ENCODE measurements at regions not wholly inside any gene's neighbourhood (a gene's known extent, or its start where the extent isn't known, plus 50 kb on each side); places are given as distances from the start of the nearest gene placed in this dataset.
A peak's percentile ranks its signal among the peaks of the same experiment; 100 is the strongest.
"Not testable (repeated sequence)": the region's sequence is repeated elsewhere in the genome, so short reads cannot be mapped to it uniquely, and the experiment has no call there.

DNA sequence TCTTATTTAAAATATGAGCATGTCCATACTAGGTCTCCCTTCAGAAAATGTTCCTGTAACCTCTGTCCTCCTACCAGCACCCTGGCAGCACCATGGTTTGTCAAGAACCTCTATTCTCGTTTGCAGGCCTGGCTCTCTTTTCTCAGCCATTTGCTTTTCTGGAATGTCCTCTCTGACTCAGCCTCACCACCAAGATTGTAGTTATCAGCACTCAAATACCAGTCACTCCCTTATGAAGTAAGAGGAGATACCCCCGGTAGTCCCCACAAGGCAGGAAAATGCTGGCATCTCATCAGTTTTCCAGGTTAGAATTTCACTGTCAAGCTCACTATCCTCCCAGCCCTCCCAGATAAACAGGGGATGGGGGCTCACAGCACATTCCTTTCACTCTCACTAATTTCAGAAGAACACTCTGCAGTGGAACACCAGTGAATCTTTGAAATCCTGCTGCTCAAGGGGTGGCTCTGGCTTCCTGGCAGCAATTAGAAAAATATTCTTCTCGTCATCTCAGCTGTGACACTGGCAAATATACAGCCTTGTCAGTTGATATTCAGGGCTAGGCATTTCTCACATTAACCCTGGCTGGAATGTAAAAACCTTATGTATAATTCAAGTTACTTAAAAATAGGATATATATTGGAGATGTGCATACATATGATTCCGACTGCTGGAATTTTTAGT, 129.2 kb downstream of the TBX18 start:
- FAIRE-seq: peak; percentile 69

DNA sequence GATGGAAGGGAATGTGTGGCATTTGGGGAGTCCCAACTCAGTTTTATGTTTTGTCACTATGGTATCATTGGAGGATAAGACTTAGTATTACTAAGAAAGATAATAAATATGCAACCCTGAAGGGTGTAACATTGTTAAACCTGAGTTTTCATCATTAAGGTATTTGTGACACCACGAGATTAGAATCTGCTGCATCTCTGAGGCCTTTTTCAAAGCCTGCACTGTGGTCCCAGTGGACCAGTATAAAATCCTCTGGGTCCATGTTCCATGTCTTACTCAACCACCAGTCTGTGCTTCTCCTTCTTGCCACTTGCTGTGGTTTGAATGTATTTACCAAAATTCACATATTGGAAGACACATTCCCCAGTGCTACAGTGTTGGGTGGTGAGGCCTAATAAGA, 130.6 kb downstream of the TBX18 start:
- no peak for FAIRE-seq

More for the DNA sequence above, 129.2 kb downstream of the TBX18 start:
- no peak for DNase-seq (ENCODE audit: insufficient read length, low spot score)

DNA sequence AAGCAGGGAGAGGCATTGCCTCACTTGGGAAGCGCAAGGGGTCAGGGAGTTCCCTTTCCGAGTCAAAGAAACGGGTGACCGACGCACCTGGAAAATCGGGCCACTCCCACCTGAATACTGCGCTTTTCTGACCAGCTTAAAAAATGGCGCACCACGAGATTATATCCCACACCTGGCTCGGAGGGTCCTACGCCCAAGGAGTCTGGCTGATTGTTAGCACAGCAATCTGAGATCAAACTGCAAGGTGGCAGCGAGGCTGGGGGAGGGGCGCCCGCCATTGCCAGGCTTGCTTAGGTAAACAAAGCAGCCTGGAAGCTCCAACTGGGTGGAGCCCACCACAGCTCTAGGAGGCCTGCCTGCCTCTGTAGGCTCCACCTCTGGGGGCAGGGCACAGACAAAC, 137.9 kb downstream of the TBX18 start:
- not testable (repeated sequence) for FAIRE-seq; DNase-seq (ENCODE audit: insufficient read length, low spot score)

More for the DNA sequence above, 130.6 kb downstream of the TBX18 start:
- no peak for DNase-seq (ENCODE audit: insufficient read length, low spot score)

DNA sequence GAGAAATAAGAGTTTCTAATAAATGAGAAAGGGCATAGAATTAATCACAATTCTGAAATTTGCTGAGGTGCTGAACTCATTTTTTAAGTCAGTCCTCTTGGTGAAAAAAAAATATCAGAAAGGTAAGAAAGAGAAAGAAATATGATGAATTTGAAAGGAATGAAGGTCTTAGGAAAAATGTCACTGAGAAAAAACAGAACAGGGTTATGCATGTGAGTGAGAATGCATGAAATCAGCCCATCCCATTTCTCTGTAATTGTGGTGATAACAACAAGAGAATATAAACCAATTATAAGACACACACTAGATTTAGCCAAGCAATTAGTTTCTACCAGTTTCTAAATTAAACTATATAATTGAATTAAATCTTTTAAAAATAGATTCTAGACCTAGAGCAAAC, 138.9 kb downstream of the TBX18 start:
- DNase-seq (ENCODE audit: insufficient read length, low spot score) (no peak), FAIRE-seq (no peak)

DNA sequence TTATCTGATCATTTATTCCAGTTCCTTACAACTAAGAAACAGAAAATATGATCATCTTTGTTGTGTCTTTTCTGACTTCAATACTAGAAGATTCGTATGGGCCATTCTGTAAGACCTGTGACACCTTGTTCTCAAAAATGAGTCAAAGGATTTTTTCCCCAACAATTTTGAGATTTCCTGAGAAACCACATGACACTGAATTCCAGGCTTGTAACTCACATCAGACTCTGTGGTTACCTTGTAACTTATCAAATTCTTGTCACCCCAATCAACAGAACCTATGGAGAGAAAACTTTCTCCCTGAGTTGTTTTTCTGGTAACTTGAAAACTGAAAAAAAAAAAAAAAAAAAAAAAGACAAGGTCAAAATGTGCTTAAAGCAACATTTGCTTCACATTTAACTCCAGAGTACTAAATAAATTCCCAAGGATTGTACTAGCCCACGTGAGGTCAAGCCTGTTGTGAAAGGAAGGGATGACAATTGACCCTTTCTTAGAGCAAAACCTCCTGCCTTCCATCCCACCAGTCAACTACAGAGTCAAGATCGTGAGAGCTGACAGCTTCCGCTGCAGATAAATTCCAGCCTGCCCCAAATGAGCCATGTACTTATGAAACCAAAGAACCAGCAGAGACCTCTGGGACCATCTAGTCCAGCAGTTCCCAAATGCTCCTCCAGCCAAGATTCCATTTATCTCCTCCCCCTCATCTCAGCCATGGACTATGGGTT, 140.3 kb downstream of the TBX18 start:
- DNase-seq (ENCODE audit: insufficient read length, low spot score) (peak; percentile 41), FAIRE-seq (peak; percentile 59)

DNA sequence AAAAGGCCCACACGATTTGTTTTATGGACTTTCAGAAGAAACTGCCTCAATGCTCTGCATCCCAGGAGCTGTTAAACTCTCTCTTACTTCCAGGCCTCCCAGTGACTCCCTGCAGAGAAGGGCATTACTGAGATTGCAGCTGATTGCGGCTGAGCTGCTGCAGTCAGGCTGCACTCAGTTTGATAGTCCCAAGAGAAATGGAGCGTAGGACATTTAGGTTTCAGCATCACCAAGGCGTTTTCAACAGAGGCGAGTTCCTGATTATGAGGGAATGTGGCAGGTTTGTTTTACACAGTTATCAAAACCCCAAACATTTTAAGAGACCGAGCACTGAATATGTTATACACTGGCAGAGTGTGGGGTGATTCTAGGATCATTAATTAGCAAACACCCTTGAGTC, 145.6 kb downstream of the TBX18 start:
- FAIRE-seq (peak; percentile 28), DNase-seq (ENCODE audit: insufficient read length, low spot score) (no peak)

DNA sequence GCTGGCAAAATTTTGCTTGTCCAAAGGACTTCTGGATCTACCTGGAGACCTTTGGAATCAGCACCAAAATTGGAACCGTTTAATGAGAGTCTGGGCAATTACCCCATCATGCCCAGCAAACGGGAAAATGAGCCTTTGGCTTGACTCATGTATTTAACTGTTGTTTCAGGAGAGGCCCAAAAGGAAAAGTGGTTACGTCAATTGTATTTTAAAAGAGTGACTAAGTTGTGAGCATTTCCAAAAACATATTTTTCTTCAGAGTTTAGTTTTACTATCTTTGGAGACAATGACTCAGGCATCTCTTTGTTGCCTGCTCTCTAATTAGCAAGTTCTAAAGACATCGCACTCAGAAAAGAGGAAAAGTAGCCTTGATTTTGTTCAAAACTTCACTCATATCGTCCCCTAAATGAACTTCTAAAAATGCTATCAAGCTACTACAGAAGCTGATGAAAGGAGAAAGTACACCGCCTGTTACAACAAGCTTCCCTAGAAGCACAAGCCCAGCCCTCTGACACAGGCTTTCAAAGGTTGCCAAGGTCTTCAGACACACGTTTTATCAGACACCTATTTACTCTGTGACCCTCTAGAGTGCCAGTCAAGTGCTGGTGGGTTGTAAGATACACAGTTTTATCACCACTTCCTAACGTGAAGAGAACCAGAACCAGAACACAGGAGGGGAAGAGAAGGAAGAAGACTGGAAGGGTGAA, 146.2 kb downstream of the TBX18 start:
- DNase-seq (ENCODE audit: insufficient read length, low spot score): no peak
- no peak for FAIRE-seq

DNA sequence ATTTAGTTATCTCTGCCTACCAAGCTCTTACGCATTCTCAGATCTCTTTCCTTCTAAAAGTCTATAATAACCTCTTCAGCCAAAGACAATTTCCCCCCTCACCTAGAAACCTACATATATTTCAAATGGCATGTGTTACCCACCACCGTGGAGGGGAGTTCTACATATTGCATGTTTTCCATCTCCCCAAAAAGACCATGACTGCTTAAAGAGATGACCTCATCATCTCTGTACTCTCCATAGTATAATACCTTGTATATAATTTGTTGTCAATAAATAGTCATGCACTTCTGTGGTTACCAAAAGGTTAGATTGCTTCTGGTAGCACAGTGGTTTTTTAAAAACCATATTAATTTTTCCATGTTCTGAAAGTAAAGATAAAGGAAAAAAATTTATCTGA, 148.4 kb downstream of the TBX18 start:
- no peak for DNase-seq (ENCODE audit: insufficient read length, low spot score)
- FAIRE-seq: no peak

DNA sequence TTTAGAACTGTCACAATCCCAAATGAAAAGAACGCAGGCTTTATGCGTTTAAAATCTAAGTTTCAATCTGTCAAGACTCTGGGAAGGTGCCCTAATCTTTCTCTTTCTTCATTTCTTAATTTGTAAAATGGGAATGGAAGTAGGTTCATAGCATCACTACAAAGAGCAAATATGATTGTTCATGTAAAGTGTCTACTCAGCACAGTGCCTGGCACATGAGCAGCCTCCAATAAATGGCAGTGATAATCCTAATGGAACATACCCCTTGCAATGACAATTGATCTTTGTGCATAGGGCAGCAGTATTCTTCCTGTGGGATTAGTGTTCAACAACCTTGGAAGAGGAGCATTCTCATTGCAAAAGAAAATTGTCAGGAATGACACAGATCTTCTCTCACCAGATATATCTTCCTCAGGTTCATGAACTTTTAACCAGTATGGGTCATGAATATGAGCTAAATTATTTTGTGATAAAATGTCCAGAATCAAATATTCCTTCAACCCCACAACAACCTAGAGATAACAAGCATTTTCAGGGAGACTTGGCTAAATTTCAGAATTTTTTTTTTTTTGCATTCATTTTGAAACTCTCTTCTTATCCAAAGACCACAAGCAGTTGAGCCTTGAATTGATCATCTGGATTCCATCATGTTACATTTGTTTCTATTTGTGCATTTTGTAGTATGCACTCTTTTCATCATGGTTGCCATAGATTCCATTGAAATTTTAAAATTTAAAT, 149.1 kb downstream of the TBX18 start:
- DNase-seq (ENCODE audit: insufficient read length, low spot score): no peak
- no peak for FAIRE-seq

DNA sequence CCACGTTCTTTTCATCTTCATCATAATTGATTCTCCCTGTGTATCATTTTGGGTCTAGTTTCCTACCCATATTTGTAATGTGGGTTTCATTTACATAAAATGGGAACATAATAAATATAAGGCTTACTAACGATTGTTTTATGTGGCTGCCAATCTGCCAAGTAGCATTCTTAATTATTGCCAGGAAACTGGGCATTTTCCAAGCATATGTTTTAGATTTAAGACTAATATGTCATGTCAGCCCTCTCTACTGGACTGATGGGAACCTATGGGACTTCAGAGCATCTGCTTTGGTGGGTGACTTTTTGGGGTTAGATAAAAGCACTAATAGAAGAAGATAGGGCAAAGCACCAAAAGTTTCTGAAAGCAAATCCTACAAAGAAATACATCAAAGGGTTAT, 157.5 kb downstream of the TBX18 start:
- FAIRE-seq: no peak
- DNase-seq (ENCODE audit: insufficient read length, low spot score): no peak

DNA sequence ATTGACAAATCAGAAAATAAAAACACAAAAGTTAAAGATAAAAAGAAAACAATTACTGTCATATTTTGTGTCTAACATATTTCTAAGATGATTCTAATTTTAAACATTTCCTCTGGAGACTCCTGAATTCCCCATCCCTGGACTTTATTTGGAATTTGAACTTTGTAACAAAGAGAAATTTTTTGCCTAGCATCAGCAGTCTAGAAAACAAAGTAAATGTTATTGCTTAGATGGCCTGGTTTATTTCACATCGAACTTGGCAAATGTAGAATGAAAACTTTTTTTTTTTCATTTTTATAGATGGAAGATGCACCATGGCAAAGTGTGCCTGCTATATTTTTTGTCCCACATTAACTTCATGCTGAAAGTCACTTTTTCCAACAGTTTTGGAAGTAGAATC, 159.1 kb downstream of the TBX18 start:
- FAIRE-seq (no peak), DNase-seq (ENCODE audit: insufficient read length, low spot score) (no peak)

DNA sequence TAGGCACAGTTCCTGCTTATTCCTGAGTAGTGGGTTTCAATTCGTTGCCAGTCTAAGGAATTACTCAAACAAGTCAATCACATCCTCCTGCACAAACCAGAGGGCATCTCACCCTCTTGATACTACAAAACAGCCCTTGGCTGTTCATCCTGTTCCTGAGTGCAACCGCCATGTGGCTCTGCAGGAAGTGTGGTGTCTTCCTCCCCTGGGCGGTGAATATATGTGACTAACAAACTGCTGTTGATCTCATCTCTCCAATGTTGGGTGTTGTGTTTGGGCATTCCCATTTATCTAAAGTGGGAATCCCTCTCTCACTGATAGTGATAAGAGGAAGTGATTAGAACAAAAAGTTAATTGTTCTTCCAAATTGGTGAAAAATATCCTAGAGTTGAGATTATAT, 163.0 kb downstream of the TBX18 start:
- DNase-seq (ENCODE audit: insufficient read length, low spot score) (no peak), FAIRE-seq (peak; percentile 72)

DNA sequence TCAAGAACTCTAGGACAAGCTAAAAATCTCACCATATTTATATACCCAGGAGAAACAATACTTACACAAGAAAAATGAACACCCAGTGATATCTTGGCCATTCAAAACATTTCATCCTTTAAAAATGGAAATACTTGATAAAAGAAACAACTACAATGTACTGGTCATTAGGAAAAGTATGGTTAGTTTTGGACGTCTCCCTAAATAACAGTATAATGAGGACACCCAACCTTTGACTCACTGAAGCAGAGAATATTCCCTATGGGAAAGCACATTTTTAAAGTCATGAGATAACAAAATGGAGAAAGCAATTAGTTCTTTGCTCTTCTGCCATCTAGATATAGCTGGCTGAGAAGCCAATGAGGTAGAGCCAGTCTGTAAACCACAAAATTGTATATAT, 164.4 kb downstream of the TBX18 start:
- DNase-seq (ENCODE audit: insufficient read length, low spot score) (no peak), FAIRE-seq (no peak)

DNA sequence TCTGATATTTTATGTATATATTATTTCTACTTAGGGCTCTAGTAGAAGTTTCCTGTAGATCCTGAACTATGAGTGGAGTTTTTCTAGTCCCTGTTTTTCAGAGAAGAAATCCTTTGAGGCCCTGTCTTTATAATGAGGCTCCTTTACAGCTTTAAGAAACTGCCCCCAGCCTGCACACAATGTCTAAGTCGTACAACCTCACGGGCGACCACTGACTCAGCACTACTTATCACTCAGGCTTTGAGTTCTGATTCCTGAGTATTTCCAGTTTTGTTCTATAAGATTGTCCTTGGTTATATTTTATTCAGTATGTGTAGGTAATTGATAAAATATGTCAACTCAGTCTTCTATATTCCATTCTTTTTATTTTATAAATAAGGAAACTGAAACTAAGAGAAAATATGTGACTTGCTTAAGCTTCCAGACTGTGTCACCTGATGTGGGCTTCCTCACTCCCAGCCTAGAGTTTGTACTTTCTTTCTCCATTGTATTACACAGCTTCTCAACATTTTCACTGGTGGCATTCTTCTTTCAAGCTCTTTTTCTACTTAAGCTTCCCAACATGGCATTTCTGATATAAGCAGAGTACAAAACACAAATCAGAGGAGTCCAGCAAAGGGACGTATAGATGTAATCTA, 167.0 kb downstream of the TBX18 start:
- FAIRE-seq (no peak), DNase-seq (ENCODE audit: insufficient read length, low spot score) (no peak)

DNA sequence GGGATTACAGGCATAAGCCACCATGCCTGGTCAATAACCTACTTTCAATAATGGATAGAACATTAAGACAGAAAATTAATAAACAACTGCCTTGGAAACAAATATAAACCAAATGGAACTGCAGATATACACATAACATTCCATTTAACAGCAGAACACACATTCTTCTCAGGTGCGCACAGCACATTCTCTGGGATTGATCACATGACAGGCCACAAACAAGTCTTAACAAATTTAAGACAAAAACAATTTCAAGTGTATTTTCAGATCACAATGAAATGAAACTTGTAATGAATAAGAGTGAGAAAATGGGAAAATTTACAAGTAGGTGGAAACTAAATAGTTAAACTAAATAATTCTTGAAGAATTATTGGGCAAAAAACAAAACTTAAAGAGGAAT, 167.9 kb downstream of the TBX18 start:
- FAIRE-seq (no peak), DNase-seq (ENCODE audit: insufficient read length, low spot score) (no peak)

DNA sequence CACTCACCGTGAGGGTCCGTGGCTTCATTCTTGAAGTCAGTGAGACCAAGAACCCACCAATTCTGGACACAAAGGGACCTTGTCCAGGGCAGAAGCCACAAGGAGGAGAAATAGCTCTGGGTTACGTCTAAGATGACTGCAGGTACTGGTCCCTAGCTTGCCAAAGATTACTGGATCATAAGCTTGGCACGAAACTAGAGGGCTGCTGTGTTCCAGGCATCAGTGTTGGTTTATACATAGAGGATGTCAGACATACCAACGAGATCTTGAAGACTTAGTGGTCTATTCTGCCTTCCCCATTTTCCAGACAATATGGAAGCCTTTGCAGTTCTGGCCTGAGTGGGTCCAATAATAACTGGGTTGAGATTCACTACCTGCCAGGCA, 175.7 kb downstream of the TBX18 start:
- FAIRE-seq: no peak
- no peak for DNase-seq (ENCODE audit: insufficient read length, low spot score)

DNA sequence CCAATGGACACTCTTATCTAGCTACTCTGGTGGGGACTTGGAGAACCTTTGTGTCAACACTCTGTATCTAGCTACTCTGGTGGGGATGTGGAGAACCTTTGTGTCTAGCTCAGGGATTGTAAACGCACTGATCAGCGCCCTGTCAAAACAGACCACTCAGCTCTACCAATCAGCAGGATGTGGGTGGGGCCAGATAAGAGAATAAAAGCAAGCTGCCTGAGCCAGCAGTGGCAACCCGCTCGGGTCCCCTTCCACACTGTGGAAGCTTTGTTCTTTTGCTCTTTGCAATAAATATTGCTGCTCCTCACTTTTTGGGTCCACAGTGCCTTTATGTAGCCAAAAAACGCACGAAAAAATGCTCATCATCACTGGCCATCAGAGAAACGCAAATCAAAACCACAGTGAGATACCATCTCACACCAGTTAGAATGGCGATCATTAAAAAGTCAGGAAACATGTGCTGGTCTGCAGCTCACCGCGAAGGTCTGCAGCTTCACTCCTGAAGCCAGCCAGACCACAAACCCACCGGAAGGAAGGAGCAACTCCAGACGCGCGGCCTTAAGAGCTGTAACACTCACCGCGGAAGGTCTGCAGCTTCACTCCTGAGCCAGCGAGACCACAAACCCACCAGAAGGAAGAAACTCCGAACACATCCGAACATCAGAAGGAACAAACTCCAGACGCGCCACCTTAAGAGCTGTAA, 176.3 kb downstream of the TBX18 start:
- DNase-seq (ENCODE audit: insufficient read length, low spot score); FAIRE-seq: not testable (repeated sequence)

DNA sequence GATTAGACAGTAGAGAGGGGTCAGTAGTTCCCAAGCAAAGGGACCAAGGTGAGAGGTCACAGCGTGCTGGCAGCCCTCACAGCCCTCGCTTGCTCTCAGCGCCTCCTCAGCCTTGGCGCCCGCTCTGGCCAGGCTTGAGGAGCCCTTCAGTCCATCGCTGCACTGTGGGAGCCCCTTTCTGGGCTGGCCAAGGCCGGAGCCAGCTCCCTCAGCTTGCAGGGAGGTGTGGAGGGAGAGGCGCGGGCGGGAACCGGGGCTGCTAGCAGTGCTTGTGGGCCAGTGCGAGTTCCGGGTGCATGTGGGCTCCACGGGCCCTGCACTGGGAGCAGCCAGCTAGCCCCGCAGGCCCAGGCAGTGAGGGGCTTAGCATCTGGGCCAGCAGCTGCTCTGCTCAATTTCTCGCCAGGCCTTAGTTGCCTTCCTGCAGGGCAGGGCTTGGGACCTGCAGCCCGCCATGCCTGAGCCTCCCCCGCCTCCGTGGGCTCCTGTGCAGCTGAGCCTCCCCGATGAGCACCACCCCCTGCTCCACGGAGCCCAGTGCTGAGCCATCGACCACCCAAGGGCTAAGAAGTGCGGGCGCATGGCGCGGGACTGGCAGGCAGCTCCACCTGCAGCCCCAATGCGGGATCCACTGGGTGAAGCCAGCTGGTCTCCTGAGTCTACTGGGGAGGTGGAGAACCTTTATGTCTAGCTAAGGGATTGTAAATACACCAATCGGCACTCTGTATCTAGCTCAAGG, 177.0 kb downstream of the TBX18 start:
- not testable (repeated sequence) for DNase-seq (ENCODE audit: insufficient read length, low spot score); FAIRE-seq

DNA sequence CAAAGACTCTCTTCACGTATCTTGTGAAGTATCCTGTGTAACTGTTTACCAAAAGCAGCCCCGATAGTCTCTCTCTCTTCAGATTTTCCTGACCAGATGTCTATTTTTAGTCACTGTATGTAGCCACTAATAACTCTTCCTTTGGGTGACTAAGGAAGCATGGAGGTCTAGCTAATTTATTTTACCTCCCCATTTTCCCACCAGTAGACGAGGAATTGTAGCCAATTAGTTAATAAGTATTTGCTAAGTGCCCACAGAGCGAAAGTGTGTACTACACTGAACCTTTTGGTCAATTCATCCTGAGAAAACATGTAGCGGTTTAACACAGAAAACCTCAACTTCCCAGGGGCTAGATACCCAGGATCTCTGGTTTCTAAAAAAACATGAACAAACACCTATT, 180.6 kb downstream of the TBX18 start:
- FAIRE-seq: no peak

More for the DNA sequence above, 180.6 kb downstream of the TBX18 start:
- no peak for DNase-seq (ENCODE audit: insufficient read length, low spot score)
